SK-N-MC (cell line): ENCODE measurements at regions not wholly inside any gene's neighbourhood (a gene's known extent, or its start where the extent isn't known, plus 50 kb on each side); places are given as distances from the start of the nearest gene placed in this dataset.

Experiments used
- EZH2 ChIP-seq: fragments of 200-600 bp; sonication (generic); IDR thresholded peaks from one replicate; pipeline ENCODE4 v1.6.1; 2017; ENCODE audit warnings: antibody characterized with exemption
- FOXP2 ChIP-seq: optimal IDR thresholded peaks from 2 replicates; pipeline ENCODE3; 2011; ENCODE audit warnings: mild to moderate bottlenecking, moderate library complexity; ENCODE audit not compliant: insufficient read depth; ENCODE audit errors: extremely low read length, control extremely low read depth
- POLR2AphosphoS5 ChIP-seq: IDR thresholded peaks from 2 replicates; pipeline ENCODE4 v1.6.1; 2012; ENCODE audit warnings: mild to moderate bottlenecking, low read depth, low read length, borderline replicate concordance

- TF ChIP-seq POLR2AphosphoS5 (no peak), EZH2 (no peak), FOXP2 (no peak)
Measured at GRCh38 chr6:90722648-90723047, 135.8 kb upstream of the MAP3K7 start.
